Osteocyte (in vitro differentiated cells): ENCODE measurements at regions not wholly inside any gene's neighbourhood (a gene's known extent, or its start where the extent isn't known, plus 50 kb on each side); places are given as distances from the start of the nearest gene placed in this dataset.
A peak's percentile ranks its signal among the peaks of the same experiment; 100 is the strongest.

ENCODE experiments used
- DNase-seq: peaks from one replicate; pipeline ENCODE4 v3.0.0; 2021; ENCODE audit warnings: mixed read lengths; ENCODE audit not compliant: unreplicated experiment; ENCODE audit errors: extremely low spot score
- H3K27ac Mint-ChIP-seq: one replicate; pipeline ENCODE4 v1.8.0; 2021; ENCODE audit warnings: mild to moderate bottlenecking, mixed read lengths; ENCODE audit not compliant: unreplicated experiment
- H3K27me3 Mint-ChIP-seq: one replicate; pipeline ENCODE4 v1.8.0; 2021; ENCODE audit warnings: mixed read lengths; ENCODE audit not compliant: unreplicated experiment
- H3K36me3 Mint-ChIP-seq: one replicate; pipeline ENCODE4 v1.8.0; 2021; ENCODE audit warnings: mixed read lengths; ENCODE audit not compliant: unreplicated experiment
- H3K4me1 Mint-ChIP-seq: one replicate; pipeline ENCODE4 v1.8.0; 2021; ENCODE audit warnings: mixed read lengths; ENCODE audit not compliant: unreplicated experiment
- H3K4me3 Mint-ChIP-seq: one replicate; pipeline ENCODE4 v1.8.0; 2021; ENCODE audit warnings: mild to moderate bottlenecking, moderate library complexity, mixed read lengths; ENCODE audit not compliant: unreplicated experiment
- H3K9me3 Mint-ChIP-seq: one replicate; pipeline ENCODE4 v1.8.0; 2021; ENCODE audit warnings: mixed read lengths; ENCODE audit not compliant: unreplicated experiment
- CTCF ChIP-seq: fragments of 200-600 bp; sonication (generic); IDR thresholded peaks from 2 replicates; pipeline ENCODE4 v1.5.0; 2021; ENCODE audit warnings: antibody characterized with exemption, mild to moderate bottlenecking, moderate library complexity

- Mint-ChIP-seq H3K27ac (peak overlapping the region; percentile 75), H3K9me3 (no peaks in the 10 kb centered on the region), H3K4me3 (no peak overlapping the region), H3K27me3 (peaks cover 4% of the 10 kb centered on the region), H3K4me1 (peaks cover 39% of the 10 kb centered on the region), H3K36me3 (no peaks in the 10 kb centered on the region)
- no peak for DNase-seq
- TF ChIP-seq CTCF = no peak
Observed at GRCh38 chr20:4069751-4070150, 54.4 kb upstream of the RNF24 start.

- TF ChIP-seq CTCF = no peak
- no peaks in the 10 kb centered on the region for H3K9me3 Mint-ChIP-seq
- no peaks in the 10 kb centered on the region for H3K27me3 Mint-ChIP-seq
- no peak overlapping the region for H3K4me3 Mint-ChIP-seq
- H3K4me1 Mint-ChIP-seq = peaks cover 49% of the 10 kb centered on the region
- DNase-seq = no peak
- no peak overlapping the region for H3K27ac Mint-ChIP-seq
- no peaks in the 10 kb centered on the region for H3K36me3 Mint-ChIP-seq
Observed at GRCh38 chr20:4068708-4069107, 53.4 kb upstream of the RNF24 start.

- Mint-ChIP-seq H3K27me3 (no peaks in the 10 kb centered on the region), H3K4me3 (no peak overlapping the region), H3K27ac (no peak overlapping the region), H3K36me3 (no peaks in the 10 kb centered on the region), H3K4me1 (peaks cover 55% of the 10 kb centered on the region), H3K9me3 (no peaks in the 10 kb centered on the region)
- DNase-seq = no peak
- TF ChIP-seq CTCF = no peak
Observed at GRCh38 chr20:4067600-4068261, 52.4 kb upstream of the RNF24 start.

GRCh38 chr20:4066551-4066950, 51.2 kb upstream of the RNF24 start:
- peaks cover 58% of the 10 kb centered on the region for H3K4me1 Mint-ChIP-seq
- H3K36me3 Mint-ChIP-seq = no peaks in the 10 kb centered on the region
- no peak overlapping the region for H3K27ac Mint-ChIP-seq
- no peak for TF ChIP-seq CTCF
- no peak for DNase-seq
- H3K4me3 Mint-ChIP-seq = no peak overlapping the region
- H3K27me3 Mint-ChIP-seq = no peaks in the 10 kb centered on the region
- H3K9me3 Mint-ChIP-seq = no peaks in the 10 kb centered on the region

DNA sequence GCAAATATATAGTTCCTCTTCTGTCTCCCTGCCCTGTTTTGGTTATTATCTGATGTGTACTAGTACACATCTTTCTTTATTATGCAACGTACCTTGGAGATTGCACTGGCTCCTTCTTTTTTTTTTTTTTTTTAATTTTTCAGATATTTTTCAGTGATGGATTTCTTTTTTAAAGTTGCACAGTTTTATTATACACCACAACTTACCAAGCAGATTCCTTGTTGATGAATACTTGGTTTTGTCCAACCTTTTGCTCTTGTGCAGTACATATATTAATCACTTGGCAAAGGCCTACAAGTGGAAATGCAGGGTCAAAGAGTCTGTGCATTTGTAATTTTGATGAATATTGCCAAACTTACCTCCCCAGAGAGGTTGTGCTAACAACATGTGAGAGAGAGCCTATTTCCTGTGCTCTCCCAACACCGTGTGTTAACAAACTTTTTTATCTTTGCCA, 50.1 kb upstream of the RNF24 start:
- peak overlapping the region; percentile 92 for H3K27ac Mint-ChIP-seq
- peaks cover 57% of the 10 kb centered on the region for H3K4me1 Mint-ChIP-seq
- no peak for TF ChIP-seq CTCF

More for the DNA sequence above, 50.1 kb upstream of the RNF24 start:
- no peaks in the 10 kb centered on the region for H3K36me3 Mint-ChIP-seq
- H3K4me3 Mint-ChIP-seq = no peak overlapping the region
- no peaks in the 10 kb centered on the region for H3K27me3 Mint-ChIP-seq
- no peaks in the 10 kb centered on the region for H3K9me3 Mint-ChIP-seq
- no peak for DNase-seq
